Hypothalamus (tissue), 51 donors: ENCODE measurements at regions not wholly inside any gene's neighbourhood (a gene's known extent, or its start where the extent isn't known, plus 50 kb on each side); places are given as distances from the start of the nearest gene placed in this dataset.

Experiments used
- DNase-seq, 51 donors: peaks; one replicate each; lab custom pipeline; 2025; lab: John Stamatoyannopoulos, UW

DNA sequence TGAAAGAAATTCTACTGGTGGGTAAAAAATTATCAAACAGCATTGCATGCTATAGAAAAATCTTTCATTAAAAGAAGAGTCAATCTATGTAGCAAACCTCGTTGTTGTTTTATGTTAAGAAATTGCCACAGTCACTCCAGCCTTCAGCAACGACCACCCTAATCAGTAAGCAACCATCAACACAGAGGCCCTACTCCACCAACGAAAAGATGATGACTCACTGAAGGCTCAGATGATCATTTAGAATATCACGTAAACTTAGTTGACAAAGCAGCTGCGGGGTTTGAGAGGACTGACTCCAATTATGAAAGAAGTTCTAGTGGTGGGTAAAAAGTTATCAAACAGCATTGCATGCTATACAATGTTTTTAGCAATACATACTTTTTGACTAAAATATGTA, 242.6 kb downstream of the DRD1 start:
- no peak for DNase-seq

DNA sequence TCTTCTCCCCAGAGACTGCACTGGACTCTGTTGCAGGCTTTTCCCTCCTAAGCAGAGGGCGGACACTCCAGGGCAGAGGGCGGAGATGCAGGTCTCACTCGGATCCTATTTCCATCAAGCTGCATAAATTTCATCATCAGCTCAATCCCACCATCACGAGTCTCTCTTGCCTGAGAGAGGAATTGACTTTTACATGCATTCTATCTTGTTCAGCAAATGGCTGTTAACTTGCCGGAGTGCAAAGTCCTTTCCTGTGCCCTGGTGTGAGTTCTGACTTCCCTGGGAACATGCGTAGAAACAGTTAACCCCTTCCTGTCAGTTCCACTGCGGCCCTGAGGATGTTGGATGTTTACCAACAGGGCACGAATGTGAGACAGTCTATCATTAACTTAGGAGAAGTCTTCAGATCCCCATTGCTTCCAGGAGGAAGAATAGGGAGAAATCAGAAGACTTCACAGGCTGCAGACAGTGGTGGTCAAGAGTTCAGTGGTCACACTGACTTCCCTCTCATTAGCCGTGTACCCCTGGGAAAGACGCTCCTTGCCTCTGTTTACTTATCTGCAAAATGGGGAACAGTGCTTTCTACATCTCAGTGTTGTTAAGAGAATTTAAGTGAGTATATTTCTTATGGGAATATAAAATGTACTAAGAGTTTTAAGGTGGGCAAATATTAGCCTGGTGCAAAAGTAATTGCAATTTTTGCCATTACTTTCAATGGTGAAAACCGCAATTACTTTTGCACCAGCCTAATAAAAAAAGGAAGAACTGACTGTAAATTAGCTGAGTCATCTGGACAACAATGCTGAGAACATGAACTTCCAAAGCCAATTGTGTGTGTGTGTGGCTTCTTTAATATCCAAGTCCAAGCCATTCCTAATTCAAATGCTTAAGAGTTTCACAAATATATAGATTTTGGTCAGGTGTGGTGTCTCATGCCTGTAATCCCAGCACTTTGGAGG, 248.0 kb downstream of the DRD1 start:
- no peak for DNase-seq

DNA sequence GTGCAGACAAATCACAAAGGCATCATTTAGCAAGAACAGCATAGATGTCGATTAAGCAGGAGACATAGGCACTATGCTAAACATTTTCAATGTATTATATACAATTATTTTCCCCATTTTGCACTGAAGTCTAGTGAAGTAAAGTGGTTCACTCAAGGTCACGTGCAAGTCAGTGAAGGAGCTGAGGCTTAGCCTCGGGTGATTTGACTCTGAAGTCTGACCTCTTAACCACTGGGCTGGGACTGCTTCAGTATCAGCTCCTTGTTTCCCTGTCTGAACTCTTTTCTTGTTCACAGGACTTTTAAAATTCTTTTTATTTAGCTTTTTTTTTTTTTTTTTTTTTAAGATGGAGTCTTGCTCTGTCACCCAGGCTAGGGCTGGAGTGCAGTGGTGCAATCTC, 262.7 kb downstream of the DRD1 start:
- DNase-seq, result no peak

DNA sequence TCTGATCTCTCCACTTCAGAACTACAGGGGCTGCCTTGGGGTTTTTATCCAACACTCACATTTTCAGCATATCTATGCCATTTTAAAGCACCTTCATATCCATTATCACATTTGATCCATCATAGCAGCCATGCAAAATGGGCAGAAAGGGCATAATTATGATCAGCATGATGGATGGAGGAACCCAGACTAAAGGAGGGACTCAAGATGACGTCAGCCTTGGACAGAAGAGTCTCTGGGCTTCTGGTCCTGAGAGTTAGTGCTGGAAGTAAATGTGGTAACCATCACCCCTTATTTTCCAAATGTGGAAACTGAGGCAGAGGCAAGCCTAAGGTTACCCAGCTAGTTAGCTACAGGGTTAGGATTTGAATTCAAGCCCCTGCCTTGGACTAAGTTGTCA, 273.1 kb downstream of the DRD1 start:
- DNase-seq, result no peak

DNA sequence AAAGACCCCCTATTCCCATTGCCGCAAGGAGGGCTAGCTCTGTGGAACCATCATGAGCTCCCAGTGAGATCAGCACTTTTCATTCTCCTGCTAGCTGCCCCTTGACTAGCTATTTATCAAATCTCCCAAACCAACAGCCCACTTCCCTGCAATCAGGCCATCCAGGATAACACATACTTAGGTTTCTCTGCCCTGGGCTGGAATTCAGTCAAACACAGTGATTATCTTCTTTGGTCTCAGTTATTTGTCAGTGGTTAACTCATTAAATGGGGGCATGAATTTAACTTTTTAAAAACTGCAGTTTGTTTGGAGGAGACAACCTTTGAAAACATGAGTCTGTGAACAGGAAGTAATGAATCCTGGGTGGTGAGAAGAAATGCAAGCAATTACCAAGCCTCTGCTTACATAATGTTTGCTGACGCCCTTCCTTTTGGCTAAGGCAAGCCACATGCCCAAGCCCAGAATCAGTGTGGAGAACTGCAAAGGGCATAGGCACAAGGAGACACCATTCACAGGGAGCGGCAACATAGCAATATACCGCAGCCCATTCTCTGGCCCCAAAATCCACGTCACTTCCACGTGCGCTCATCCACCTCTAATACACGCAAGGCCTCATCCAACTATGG, 275.0 kb downstream of the DRD1 start:
- no peak for DNase-seq

DNA sequence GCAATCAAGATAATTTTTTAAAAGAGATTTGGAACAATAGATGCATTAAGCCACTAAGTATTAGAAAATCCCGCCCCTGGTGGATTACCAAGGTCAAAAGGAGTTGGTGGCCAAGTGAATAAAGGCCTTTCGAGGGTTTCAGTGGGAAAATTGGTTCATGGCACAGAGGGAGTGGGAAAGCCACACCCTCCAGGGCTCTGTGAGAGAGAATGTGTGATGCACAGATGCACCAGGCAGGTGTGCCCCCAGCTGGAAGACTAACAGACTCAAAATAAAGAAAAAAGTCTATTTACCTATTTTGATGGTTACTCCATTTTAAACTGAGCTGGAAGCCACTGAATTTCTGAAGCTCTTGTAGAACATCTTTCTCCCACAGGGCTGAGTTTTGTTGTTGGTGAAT, 278.0 kb downstream of the DRD1 start:
- DNase-seq, result peak in 1 of 51 donors; percentile 39

DNA sequence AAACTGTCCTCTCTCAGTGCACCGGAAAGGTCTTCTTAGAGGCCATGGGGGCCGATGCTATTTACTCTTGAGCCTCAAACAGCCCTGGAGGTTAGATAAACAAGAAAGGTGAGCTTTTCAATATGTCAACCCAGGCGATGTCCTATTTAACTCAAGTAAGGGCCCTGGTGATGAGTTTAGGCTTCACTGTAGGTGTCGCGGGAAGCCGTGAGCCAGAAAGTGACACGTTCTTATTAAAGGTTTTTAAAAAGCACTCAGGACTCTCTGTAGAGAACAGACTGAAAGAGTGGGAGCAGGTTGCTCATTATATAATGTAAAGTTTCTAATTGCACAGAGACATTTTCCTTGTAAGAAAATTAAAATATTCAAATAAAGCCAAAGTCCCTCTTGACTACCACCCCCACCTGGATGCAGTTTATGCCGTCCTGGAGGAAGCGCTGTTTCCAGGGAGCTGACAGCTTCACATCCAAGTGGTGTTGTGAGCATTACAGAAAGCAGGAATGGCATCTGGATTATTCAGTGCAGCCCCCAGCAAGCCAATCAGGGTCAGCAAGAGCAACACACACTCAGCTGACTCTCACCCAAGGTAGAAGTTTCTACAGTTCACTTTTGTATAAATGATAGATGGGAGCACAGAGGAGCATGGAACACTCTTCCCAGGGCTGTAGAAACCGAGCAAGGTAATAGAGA, 280.3 kb downstream of the DRD1 start:
- peak in 1 of 51 donors; percentile 30 for DNase-seq

DNA sequence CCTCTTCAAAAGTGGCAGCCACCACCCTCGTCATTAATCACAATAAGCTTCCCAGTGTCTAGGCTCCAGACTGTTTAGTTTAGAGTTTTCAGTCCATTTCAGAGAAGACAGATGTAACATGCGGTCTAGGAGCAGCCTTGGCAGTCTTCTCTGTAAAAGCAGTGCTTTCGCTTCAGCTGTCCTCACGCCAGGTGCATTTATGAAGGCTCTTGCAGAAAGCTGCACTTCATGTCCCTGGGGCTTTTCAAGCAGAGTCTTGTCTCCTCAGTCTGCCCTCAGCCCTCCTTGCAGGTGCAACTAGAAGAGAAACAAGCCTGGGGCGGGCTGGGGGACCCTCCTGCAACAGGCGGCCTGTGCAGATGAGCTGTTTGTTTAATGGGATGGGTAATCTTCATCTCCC, 281.9 kb downstream of the DRD1 start:
- no peak for DNase-seq

DNA sequence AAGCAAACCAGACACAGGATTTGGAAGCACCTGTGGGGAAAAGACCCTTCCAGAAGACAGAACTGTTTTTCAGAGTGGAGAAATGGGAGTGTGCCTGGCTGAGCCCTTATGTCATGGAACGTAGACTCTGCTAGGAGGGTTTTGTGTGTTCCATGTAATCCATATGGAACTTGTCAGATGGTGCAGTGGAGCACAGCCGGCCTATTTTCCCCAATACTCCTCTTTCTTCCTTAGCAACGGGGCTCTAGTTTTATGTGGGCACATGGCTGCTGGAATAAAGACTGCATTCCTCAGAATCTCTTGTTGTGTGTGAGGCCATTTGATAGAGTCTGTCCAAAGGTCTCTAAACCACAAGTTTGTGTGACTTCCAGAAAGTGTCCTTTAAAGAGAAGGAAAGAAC, 284.0 kb downstream of the DRD1 start:
- no peak for DNase-seq

DNA sequence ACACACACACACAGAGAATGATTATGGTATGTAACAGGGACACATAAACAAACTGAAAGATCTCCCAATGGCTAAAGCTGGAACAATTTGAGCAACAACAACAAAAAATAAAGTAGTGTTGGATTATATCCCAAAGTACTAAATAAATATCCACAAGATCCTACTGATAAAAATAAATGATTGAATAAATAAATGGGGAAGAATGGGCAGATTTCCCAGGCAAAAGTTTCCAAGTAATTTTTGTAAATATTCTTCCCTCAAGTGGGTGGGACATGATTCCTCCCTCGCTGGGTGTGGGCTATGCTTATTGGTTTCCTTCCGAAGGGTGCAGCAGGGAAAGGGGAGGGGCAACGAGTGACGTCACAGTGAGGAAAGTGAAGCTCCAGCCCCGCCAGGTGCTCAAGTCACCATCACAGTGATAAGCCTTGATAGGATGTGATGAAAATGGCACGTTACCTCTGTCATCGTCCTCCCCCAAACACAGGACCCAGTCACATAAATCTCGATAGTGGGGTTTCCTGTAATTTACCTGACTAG, 295.3 kb downstream of the DRD1 start:
- DNase-seq, result no peak

DNA sequence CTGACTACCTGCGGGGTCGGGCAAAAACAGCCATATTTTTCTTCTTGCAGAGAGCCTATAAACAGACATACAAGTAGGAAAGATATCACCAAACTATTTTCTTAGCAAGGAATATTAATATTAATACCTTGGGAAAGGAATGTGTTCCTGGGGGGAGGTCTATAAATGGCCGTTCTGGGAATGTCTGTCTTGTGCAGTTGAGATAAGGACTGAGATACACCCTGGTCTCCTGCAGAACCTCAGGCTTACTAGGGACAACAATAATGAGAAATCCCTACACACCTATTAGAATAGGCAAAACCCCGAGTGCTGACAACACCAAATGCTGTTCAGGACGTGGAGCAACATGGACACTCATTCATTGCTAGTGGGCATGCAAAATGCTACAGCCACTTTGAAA, 297.2 kb downstream of the DRD1 start:
- DNase-seq, result no peak

DNA sequence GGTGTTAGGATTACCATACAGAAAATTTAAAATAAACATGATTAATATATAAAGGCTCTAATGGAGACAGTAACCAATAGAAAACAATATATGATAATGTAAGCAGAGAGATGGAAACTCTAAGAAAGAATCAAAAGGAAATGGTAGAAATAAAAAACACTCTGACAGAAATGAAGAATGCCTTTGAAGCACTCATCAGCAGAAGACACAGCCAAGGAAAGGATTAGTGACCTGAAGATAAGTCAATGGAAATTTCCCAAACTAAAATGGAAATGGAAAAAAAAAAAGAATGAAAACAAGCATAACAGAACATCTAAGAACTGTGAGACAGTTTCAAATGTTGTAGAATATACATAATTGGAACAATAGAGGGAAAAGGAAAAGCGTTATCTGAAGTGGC, 302.6 kb downstream of the DRD1 start:
- DNase-seq, result no peak

DNA sequence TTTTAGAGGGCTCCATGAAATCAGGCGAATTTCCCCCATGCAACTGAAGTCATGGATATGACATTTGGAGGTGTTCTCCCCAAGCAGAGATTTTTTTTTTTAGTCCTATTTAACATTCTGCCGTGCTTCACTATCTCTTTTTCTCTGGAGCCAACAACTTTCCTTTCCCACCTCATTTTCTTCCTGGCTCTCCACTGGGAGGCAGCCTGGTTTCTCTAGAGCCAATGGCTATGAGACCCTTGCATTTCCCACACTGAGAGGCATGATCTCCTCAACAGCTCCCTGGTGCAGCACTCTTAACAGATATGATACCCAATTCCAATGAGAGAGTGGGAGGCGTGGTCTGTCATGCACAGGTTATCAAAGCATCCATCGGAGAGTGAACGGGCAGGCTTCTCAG, 310.8 kb downstream of the DRD1 start:
- no peak for DNase-seq

DNA sequence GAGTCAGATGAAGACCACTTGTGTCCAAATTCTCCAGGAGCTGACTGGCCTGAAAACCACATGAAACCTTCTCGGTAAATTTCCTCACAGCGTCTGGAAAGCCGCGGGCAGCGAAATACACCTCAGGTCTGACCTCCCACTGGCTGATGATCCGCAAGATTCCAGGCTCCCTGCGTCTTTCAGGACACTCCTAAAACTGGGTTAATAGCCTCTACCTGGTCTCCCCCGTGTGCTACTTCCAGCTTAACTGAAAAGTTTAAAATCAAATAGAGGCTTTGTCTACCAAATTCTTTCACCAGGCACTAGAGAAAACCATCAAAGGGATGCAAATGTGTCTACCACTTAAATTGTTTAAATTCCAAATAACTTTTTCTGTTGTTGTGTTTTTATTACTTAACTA, 312.6 kb downstream of the DRD1 start:
- no peak for DNase-seq

DNA sequence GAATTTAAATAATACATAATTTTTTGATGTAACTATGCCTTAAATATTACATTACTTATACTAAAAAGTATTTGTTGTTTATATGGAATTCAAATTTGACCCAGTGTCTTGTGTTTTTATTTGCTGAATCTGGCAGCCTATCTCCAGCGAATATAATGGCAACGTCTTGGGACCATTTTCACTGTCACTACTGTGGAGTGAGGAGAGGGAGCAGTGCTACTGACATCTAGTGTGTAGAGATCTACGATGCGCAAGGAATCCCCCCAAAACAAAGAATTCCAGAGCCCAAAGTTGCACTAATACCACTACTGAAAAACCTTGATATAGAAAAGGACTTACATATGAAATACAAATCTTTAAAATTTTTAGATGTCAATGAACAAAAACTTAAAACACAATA, 314.4 kb downstream of the DRD1 start:
- DNase-seq, result no peak

DNA sequence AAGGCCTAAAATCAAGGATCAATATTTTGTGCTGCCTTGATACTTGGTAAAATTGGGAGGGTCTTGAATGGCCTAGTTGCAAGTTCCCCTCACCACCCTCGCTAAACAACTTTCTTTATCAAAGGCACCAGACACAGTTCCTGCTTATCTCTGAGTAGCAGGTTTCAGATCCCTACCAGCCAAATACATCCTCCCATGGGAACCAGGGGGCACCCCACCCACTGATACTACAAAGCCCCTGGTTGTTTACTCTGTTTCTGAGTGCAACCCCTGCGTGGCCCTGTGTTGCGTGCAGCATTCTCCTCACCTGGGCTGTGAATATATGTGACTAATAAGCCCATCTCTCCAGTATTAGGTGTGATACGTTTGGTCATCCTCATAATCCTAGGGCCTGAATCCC, 314.9 kb downstream of the DRD1 start:
- no peak for DNase-seq

DNA sequence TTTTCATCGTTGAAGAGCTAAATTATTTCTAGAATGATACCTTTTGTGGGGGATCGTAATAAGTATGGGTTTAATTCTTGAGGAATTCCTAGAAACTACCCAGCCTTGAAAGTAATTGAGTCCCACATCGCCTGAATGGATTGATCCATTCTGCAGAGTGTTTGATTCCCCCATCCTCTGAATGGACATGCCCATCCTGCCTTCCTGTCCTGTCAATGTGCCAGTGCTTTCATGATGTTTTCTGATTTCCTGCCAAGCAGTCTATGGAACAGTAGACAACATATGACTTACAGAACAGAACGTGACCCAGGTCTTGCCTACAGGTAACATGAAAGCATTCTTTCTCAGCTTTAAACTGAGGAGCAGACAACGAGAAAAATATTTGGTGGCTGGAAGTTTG, 319.2 kb downstream of the DRD1 start:
- no peak for DNase-seq

DNA sequence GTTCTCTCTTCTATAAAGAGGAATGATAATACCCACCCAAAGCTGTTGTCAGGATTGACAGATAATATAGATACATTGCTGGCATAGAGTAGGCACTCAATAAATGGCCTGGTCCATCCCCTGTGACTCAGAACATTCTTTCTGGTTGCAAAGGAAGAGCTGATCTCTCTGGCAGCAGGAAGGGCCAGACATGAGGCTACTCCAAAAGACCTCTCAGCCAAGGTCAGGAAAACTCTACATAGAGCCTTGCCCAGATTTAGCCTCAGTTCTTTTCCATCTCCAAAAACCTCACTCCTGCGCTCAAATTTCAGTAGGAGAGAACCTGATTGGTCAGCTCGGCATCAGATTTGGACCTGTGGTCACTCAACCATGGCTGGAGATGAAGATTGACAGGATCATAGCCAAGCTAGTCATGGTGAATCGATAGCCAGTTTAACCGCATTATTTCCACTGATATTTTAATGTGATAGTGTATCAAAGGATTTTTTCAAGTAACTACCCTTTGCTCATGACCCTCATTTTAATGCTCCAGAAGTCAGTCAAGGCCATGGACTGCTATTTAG, 319.6 kb downstream of the DRD1 start:
- DNase-seq, result no peak

DNA sequence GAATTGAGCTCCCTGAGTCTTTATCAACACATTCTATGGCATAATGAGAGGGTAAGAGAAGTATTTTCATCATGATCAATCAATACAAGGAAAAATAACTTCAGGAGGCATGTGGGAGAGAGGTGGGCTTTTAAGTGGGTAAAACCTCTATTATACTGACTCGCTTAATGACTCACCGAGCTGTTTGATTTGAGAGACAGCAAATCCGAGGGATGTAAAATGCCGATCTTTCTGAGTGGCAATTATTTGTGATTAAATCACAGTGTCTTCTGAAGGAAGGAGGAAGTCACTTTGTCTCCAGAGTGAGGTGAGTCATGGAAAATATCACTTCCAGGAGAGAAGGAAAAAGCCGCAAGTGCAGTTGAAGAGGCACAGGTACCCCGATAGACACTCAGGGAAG, 320.4 kb downstream of the DRD1 start:
- DNase-seq, result no peak

DNA sequence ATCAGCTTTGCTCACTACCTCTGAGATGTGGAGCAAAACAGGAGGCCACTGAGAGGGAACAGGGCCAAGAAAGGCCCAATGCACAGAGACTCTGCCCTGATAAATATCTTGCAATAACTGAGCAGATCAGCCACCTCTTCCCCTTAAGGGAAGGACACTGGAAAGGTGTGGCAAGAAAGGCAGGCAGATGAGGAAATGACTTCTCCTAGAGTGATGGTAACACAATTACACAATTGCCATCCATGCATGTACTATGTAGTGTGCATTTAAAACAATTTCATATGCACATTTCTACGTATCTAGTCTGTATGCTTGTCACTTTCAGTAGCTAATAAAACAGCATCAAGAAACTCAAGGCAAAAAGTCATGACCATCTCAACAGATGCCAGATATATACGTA, 322.5 kb downstream of the DRD1 start:
- no peak for DNase-seq

DNA sequence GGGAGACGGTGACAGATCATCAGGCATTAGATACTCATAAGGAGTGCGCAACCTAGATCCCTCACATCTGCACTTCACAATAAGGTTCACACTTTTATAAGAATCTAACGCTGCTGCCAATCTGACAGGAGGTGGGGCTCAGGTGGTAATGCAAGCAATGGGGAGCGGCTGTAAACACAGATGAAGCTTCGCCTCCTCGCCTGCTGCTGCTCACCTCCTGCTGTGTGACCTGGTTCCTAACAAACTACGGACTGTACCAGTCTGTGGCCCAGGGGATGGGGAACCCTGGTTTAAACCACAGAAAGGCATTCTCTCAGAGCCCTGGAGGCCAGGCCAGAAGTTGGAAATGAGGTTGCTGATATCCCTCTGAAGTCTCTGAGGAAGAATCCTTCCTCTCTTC, 323.6 kb downstream of the DRD1 start:
- DNase-seq, result no peak
